Ishikawa (cell line): ENCODE measurements at regions not wholly inside any gene's neighbourhood (a gene's known extent, or its start where the extent isn't known, plus 50 kb on each side); places are given as distances from the start of the nearest gene placed in this dataset.

Experiments used
- CREB1 ChIP-seq: IDR thresholded peaks from 2 replicates; pipeline ENCODE4 v1.6.1; 2012; ENCODE audit warnings: low read depth
- FOXM1 ChIP-seq: IDR thresholded peaks from 2 replicates; pipeline ENCODE4 v1.6.1; 2012; ENCODE audit warnings: low read depth, borderline replicate concordance
- TAF1 ChIP-seq: IDR thresholded peaks from 2 replicates; pipeline ENCODE4 v1.6.1; 2012; ENCODE audit warnings: low read depth, mild to moderate bottlenecking
- TCF12 ChIP-seq: IDR thresholded peaks from 2 replicates; pipeline ENCODE4 v1.6.1; 2012; ENCODE audit warnings: low read depth
- YY1 ChIP-seq: IDR thresholded peaks from 2 replicates; pipeline ENCODE4 v1.6.1; 2012; ENCODE audit warnings: low read depth
- TF ChIP-seq, protein P1 (sequence below): IDR thresholded peaks from 2 replicates; pipeline ENCODE4 v1.6.1; 2012

DNA sequence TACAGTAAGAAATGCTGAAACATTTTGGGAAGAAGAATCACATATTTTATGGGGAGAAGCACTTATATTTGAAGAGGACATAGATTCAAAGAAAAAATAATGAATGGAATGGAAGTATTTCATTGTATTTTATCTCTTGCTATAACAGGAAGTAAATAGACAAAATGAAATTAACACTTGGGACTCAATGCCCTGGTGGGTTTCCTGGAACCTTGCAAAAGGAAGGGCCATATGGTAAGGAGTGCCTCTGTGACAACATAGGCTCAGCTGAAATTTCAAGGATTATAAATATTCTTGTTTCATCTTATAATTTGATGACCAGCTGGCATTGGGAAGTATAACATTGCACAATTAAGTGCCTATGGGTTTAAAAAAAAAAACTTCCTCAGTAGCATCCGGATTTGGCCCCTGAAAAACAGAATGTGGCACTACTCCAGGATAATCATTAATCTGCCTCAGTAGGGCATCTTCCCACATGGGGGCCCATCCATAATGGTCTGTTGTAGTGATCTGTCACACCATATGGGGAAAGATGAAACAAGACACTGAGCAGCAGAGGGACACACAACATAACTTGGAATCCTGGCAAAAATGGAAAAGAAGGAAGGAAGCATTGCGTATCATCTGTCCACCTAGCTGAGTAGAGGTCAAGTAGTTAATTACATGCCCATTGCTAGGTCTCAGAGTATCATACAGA lies 321.6 kb downstream of the NDFIP2 start:
- TF ChIP-seq FOXM1: no peak
- no peak for TF ChIP-seq CREB1
- no peak for TF ChIP-seq TAF1
- TF ChIP-seq YY1: no peak
- TF ChIP-seq, protein P1, sequence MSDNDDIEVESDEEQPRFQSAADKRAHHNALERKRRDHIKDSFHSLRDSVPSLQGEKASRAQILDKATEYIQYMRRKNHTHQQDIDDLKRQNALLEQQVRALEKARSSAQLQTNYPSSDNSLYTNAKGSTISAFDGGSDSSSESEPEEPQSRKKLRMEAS: no peak
- TF ChIP-seq TCF12: no peak
